Lung (tissue), 11 donors: ENCODE measurements at regions not wholly inside any gene's neighbourhood (a gene's known extent, or its start where the extent isn't known, plus 50 kb on each side); places are given as distances from the start of the nearest gene placed in this dataset.

Source experiments
- ATAC-seq: fragments of 200-7000 bp; cut with Tn5 transposase; one replicate; pipeline ENCODE4 v1.9.1; 2020; ENCODE audit warnings: moderate number of reproducible peaks; ENCODE audit not compliant: insufficient read depth, low FRiP score
- DNase-seq, 3 donors: peaks; one replicate each; pipeline ENCODE4 v3.0.0-alpha.2; 2013 to 2017
- H3K27ac ChIP-seq, 2 donors: one replicate each; pipeline ENCODE4 v1.5.1; 2013; ENCODE audit warnings: mild to moderate bottlenecking in 2 of 2, moderate library complexity in 2 of 2, control low read depth in 1 of 2, inconsistent platforms in 1 of 2, low read depth in 1 of 2, low read length in 1 of 2
- H3K27me3 ChIP-seq, 3 donors: one replicate each; pipeline ENCODE4 v1.5.1; 2013; ENCODE audit warnings: low read length in 2 of 3; ENCODE audit not compliant: control insufficient read depth in 3 of 3, insufficient read depth in 3 of 3
- H3K36me3 ChIP-seq, 4 donors: one replicate each; pipeline ENCODE4 v1.5.1; 2013; ENCODE audit warnings: low read length in 4 of 4, mild to moderate bottlenecking in 1 of 4, moderate library complexity in 1 of 4; ENCODE audit not compliant: control insufficient read depth in 4 of 4, insufficient read depth in 4 of 4
- H3K4me1 ChIP-seq, 5 donors: one replicate each; pipeline ENCODE4 v1.5.1; 2013; ENCODE audit warnings: low read length in 5 of 5, mild to moderate bottlenecking in 2 of 5, moderate library complexity in 1 of 5; ENCODE audit not compliant: control insufficient read depth in 5 of 5, insufficient read depth in 5 of 5
- H3K4me3 ChIP-seq: one replicate; pipeline ENCODE4 v1.5.1; 2013; ENCODE audit warnings: mild to moderate bottlenecking, control low read depth, moderate library complexity
- H3K9ac ChIP-seq, 2 donors: one replicate each; pipeline ENCODE4 v1.5.1; 2013; ENCODE audit warnings: low read length in 2 of 2, control low read depth in 1 of 2; ENCODE audit not compliant: insufficient read depth in 1 of 2
- H3K9me3 ChIP-seq, 4 donors: one replicate each; pipeline ENCODE4 v1.5.1; 2013; ENCODE audit warnings: low read length in 3 of 4, mild to moderate bottlenecking in 1 of 4, moderate library complexity in 1 of 4; ENCODE audit not compliant: control insufficient read depth in 4 of 4, insufficient read depth in 3 of 4
- CTCF ChIP-seq: IDR thresholded peaks from 2 replicates; pipeline ENCODE4 v1.5.1; 2012; ENCODE audit warnings: mild to moderate bottlenecking; ENCODE audit errors: control extremely low read depth, extremely low read depth
- WGBS, 2 donors: extraction: QIAGEN DNeasy Blood & Tissue Kit; methylation state at CpG; one replicate each; pipeline ENCODE4 v1.1.7; 2013; 5-methylcytosine and 5-hydroxymethylcytosine counted together
- donor health status: control.
- donor health status: control.
- donor health status: Bipolar disorder and iron deficiency.
- donor health status: healthy.
- donor health status: DM: yes; HTN: yes; CAD: no.

GRCh38 chr5:58127255-58128220 lies 332.3 kb downstream of the PLK2 start:
- Histone ChIP-seq H3K27me3 (no peaks in the 10 kb centered on the region), H3K4me1 (peaks cover 0 to 34% (median 0%) of the 10 kb centered on the region in 5 donors), H3K9me3 (no peaks in the 10 kb centered on the region), H3K9ac (no peak overlapping the region), H3K36me3 (no peaks in the 10 kb centered on the region), H3K27ac (peak overlapping the region in 1 of 2 donors; percentile 56), H3K4me3 (no peak overlapping the region)
- ATAC-seq (no peak), DNase-seq (peak; percentile 45 to 84 (median 66))
- TF ChIP-seq CTCF: no peak
- WGBS, 2 donors: 53 to 73% methylated on average over 11 of the region's 11 CpGs

- WGBS, 2 donors: 75 to 82% methylated on average over 4 of the region's 4 CpGs
- ATAC-seq: no peak
- no peak for TF ChIP-seq CTCF
These were observed 336.4 kb downstream of the PLK2 start for GRCh38 chr5:58123501-58123900.

GRCh38 chr5:58122848-58123392 lies 337.0 kb downstream of the PLK2 start:
- H3K9me3 ChIP-seq: no peaks in the 10 kb centered on the region
- 73 to 74% methylated on average over 3 of the region's 3 CpGs for WGBS, 2 donors
- H3K36me3 ChIP-seq: no peaks in the 10 kb centered on the region
- peaks cover 0 to 57% (median 0%) of the 10 kb centered on the region in 5 donors for H3K4me1 ChIP-seq
- H3K27ac ChIP-seq: no peak overlapping the region
- H3K9ac ChIP-seq: no peak overlapping the region
- DNase-seq (no peak), ATAC-seq (no peak)
- no peak for TF ChIP-seq CTCF
- H3K27me3 ChIP-seq: no peaks in the 10 kb centered on the region
- no peak overlapping the region for H3K4me3 ChIP-seq

More at GRCh38 chr5:58123501-58123900, 336.4 kb downstream of the PLK2 start:
- Histone ChIP-seq H3K36me3 (no peaks in the 10 kb centered on the region), H3K27ac (no peak overlapping the region), H3K27me3 (no peaks in the 10 kb centered on the region), H3K4me1 (peaks cover 0 to 58% (median 0%) of the 10 kb centered on the region in 5 donors), H3K4me3 (no peak overlapping the region), H3K9ac (no peak overlapping the region), H3K9me3 (no peaks in the 10 kb centered on the region)
- no peak for DNase-seq
